ENCODE measurements at regions not wholly inside any gene's neighbourhood (a gene's known extent, or its start where the extent isn't known, plus 50 kb on each side); places are given as distances from the start of the nearest gene placed in this dataset.
"Not testable (repeated sequence)": the region's sequence is repeated elsewhere in the genome, so short reads cannot be mapped to it uniquely, and the experiment has no call there.

GRCh38 chr7:16933296-16934279 is 51.8 kb upstream of the AGR3 start:
- Mint-ChIP-seq H3K27me3 (ENCODE audit: low read depth) (no peaks in the 10 kb centered on the region), H3K9me3 (no peaks in the 10 kb centered on the region), H3K4me1 (ENCODE audit: low read depth) (peaks cover 39% of the 10 kb centered on the region), H3K4me3 (peak overlapping the region; percentile 39), H3K27ac (no peak overlapping the region), H3K36me3 (ENCODE audit: low read depth) (peaks cover 1% of the 10 kb centered on the region)

- no peak overlapping the region for H3K27ac Mint-ChIP-seq
- no peak overlapping the region for H3K4me3 Mint-ChIP-seq
- peaks cover 34% of the 10 kb centered on the region for H3K4me1 Mint-ChIP-seq (ENCODE audit: low read depth)
- peaks cover 1% of the 10 kb centered on the region for H3K36me3 Mint-ChIP-seq (ENCODE audit: low read depth)
- H3K27me3 Mint-ChIP-seq (ENCODE audit: low read depth): peaks cover 3% of the 10 kb centered on the region
- no peaks in the 10 kb centered on the region for H3K9me3 Mint-ChIP-seq
Measured at GRCh38 chr7:16934722-16935340, 53.0 kb upstream of the AGR3 start.

DNA sequence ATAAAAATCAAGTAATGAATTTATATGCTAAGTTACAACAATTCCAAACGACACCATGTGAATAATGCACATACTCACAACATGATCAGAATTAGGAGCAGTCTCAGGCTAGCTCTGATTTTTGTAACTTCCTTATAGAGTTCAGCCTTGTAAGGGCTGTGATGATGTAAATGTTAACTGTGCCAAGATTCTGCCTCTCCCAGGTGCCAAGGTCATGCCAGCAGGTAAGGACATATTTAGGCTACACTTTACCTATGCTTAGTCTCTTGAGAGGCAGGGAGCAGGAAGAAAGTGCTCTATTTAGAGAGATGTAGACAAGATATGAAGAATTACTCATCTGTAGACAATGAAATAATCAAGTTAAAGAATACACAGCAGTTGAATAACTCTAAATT is 53.6 kb upstream of the AGR3 start:
- peaks cover 31% of the 10 kb centered on the region for H3K4me1 Mint-ChIP-seq (ENCODE audit: low read depth)
- H3K27ac Mint-ChIP-seq: no peak overlapping the region
- peaks cover 1% of the 10 kb centered on the region for H3K36me3 Mint-ChIP-seq (ENCODE audit: low read depth)
- H3K27me3 Mint-ChIP-seq (ENCODE audit: low read depth): peaks cover 8% of the 10 kb centered on the region
- H3K4me3 Mint-ChIP-seq: no peak overlapping the region
- no peaks in the 10 kb centered on the region for H3K9me3 Mint-ChIP-seq

DNA sequence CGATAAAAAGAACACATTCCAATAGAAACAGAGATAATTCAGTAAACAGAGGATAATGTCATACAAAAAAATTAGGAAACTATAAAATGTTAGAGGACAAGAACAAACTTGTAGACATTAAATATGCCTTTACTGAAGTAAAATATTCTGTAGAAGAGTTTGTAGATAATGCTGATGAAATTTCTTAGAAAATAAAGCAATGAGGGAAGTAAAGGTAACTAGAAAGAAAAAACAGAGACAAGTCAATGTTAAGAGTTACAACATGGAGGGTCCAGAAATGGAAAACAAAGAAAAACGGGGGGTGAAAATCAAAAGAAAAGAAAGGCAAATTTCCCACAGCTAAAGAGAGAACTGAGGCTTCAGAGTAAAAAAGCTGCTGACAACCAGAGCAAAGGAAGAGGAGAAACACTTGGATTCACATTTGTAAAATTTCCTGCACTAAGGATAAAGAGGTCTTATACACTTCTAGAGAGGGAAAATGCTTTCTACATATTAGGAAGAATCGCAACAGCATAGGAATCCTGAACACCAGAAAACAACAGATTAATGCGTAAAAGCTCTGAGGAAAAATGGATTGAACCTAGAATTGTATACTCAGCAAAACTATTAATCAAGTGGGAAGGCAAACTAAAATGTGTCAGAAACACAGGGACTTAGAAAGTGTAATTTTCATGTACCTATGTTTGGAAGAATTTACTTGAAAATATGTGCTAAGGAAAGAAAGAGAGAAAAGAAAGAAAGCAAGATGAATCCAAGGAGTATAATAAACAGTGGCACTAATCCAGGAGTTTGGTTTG is 55.0 kb upstream of the AGR3 start:
- Mint-ChIP-seq H3K4me1 (ENCODE audit: low read depth) (peaks cover 20% of the 10 kb centered on the region), H3K27me3 (ENCODE audit: low read depth) (peaks cover 8% of the 10 kb centered on the region), H3K36me3 (ENCODE audit: low read depth) (peaks cover 1% of the 10 kb centered on the region), H3K27ac (no peak overlapping the region), H3K4me3 (no peak overlapping the region), H3K9me3 (no peaks in the 10 kb centered on the region)

GRCh38 chr7:16939161-16939560 is 57.4 kb upstream of the AGR3 start:
- Mint-ChIP-seq H3K4me3 (no peak overlapping the region), H3K4me1 (ENCODE audit: low read depth) (peaks cover 7% of the 10 kb centered on the region), H3K27me3 (ENCODE audit: low read depth) (peaks cover 8% of the 10 kb centered on the region), H3K36me3 (ENCODE audit: low read depth) (no peaks in the 10 kb centered on the region), H3K9me3 (no peaks in the 10 kb centered on the region), H3K27ac (no peak overlapping the region)

DNA sequence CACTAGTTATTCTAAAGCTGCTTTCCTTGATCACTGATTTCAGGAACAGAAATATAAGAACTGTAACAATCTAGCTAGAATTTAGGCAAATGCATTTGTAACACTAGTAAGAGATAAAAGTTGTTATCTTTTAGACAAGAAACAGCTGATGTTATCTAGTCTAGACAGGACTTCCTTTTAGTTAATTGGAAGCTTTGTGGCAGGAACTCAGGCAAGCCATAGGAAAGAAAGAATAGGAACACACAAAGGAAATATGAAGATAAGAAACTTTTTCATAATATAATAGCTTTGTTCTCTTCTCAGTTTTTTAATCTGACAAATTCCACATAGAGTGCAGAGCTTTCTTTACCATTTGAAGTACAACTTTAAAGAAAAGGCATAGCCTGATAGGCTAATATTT is 59.0 kb upstream of the AGR3 start:
- Mint-ChIP-seq H3K4me3 (no peak overlapping the region), H3K4me1 (ENCODE audit: low read depth) (peaks cover 2% of the 10 kb centered on the region), H3K27me3 (ENCODE audit: low read depth) (peaks cover 8% of the 10 kb centered on the region)

GRCh38 chr7:16942929-16943509 is 61.2 kb upstream of the AGR3 start:
- H3K27me3 Mint-ChIP-seq (ENCODE audit: low read depth): peaks cover 8% of the 10 kb centered on the region
- peaks cover 11% of the 10 kb centered on the region for H3K9me3 Mint-ChIP-seq
- H3K36me3 Mint-ChIP-seq (ENCODE audit: low read depth): no peaks in the 10 kb centered on the region
- no peak overlapping the region for H3K27ac Mint-ChIP-seq
- no peak overlapping the region for H3K4me3 Mint-ChIP-seq
- H3K4me1 Mint-ChIP-seq (ENCODE audit: low read depth): peaks cover 2% of the 10 kb centered on the region

More for the DNA sequence above, 59.0 kb upstream of the AGR3 start:
- Mint-ChIP-seq H3K9me3 (peaks cover 3% of the 10 kb centered on the region), H3K27ac (no peak overlapping the region), H3K36me3 (ENCODE audit: low read depth) (no peaks in the 10 kb centered on the region)

DNA sequence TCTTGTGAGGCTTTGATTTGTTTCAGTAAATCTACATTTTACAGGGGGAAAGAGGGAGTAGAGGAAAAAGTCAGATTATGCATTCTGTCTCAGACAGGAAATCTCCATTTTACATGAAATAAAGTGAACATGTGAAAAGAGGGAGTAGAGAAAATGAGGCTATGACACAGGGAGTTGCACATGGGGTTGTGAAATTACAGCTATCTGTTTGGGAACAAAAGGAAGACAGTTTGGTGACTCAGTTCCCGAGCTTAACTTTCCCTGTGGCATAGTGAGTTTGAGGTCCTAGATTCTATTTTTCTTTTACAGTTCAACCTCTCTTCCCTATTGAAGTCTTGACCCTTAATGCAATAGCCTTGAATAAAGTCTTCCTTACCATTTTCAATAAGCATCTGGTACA is 63.2 kb upstream of the AGR3 start:
- Mint-ChIP-seq H3K36me3 (ENCODE audit: low read depth) (no peaks in the 10 kb centered on the region), H3K4me3 (no peak overlapping the region), H3K27me3 (ENCODE audit: low read depth) (peaks cover 4% of the 10 kb centered on the region), H3K9me3 (peaks cover 22% of the 10 kb centered on the region), H3K4me1 (ENCODE audit: low read depth) (no peaks in the 10 kb centered on the region), H3K27ac (no peak overlapping the region)

GRCh38 chr7:16945372-16945771 is 63.6 kb upstream of the AGR3 start:
- Mint-ChIP-seq H3K36me3 (ENCODE audit: low read depth) (no peaks in the 10 kb centered on the region), H3K27me3 (ENCODE audit: low read depth) (no peaks in the 10 kb centered on the region), H3K4me1 (ENCODE audit: low read depth) (no peaks in the 10 kb centered on the region), H3K27ac (no peak overlapping the region), H3K4me3 (no peak overlapping the region), H3K9me3 (peaks cover 22% of the 10 kb centered on the region)

DNA sequence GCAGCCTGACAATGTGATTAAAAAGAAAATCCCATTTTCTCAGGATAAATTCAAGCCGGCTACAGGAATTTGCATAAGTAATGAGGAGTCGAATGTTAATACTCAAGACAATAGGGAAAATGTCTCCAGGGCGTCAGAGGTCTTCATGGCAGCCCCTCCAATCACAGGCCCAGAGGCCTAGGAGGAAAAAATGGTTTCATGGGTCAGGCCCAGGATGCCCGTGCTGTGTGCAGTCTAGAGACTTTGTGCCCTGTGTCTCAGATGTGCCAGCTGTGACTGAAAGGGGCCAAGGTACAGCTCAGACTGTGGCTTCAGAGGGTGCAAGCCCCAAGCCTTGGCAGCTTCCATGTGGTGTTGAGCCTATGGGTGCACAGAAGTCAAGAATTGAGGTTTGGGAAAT is 66.3 kb upstream of the AGR3 start:
- H3K4me1 Mint-ChIP-seq (ENCODE audit: low read depth); H3K27ac Mint-ChIP-seq; H3K27me3 Mint-ChIP-seq (ENCODE audit: low read depth); H3K4me3 Mint-ChIP-seq; H3K36me3 Mint-ChIP-seq (ENCODE audit: low read depth): not testable (repeated sequence)
- peaks cover 22% of the 10 kb centered on the region for H3K9me3 Mint-ChIP-seq

- Mint-ChIP-seq H3K27me3 (ENCODE audit: low read depth) (no peaks in the 10 kb centered on the region), H3K4me3 (no peak overlapping the region), H3K27ac (no peak overlapping the region), H3K9me3 (peaks cover 19% of the 10 kb centered on the region), H3K4me1 (ENCODE audit: low read depth) (no peaks in the 10 kb centered on the region), H3K36me3 (ENCODE audit: low read depth) (no peaks in the 10 kb centered on the region)
Measured at GRCh38 chr7:16951483-16952080, 69.8 kb upstream of the AGR3 start.

GRCh38 chr7:16954321-16954720 is 72.5 kb upstream of the AGR3 start:
- no peak overlapping the region for H3K27ac Mint-ChIP-seq

DNA sequence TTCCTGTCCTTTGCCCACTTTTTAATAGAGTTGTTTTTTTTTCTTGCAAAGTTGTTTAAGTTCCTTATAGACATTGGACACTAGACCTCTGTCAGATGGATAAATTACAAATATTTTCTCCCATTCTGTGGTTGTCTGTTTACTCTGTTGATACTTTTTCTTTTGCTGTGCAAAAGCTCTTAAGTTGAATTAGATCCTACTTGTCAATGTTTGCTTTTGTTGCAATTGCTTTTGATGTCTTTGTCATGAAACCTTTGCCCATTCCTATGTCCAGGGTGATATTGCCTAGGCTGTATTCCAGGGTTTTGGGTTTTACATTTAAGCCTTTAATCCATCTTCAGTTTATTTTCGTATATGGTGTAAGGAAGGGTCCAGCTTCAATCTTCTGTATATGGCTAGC is 76.9 kb upstream of the AGR3 start:
- Mint-ChIP-seq H3K27ac (no peak overlapping the region), H3K27me3 (ENCODE audit: low read depth) (no peaks in the 10 kb centered on the region), H3K36me3 (ENCODE audit: low read depth) (no peaks in the 10 kb centered on the region), H3K9me3 (no peaks in the 10 kb centered on the region), H3K4me1 (ENCODE audit: low read depth) (no peaks in the 10 kb centered on the region), H3K4me3 (no peak overlapping the region)

More at GRCh38 chr7:16954321-16954720, 72.5 kb upstream of the AGR3 start:
- Mint-ChIP-seq H3K36me3 (ENCODE audit: low read depth) (no peaks in the 10 kb centered on the region), H3K4me1 (ENCODE audit: low read depth) (no peaks in the 10 kb centered on the region), H3K9me3 (peaks cover 2% of the 10 kb centered on the region), H3K27me3 (ENCODE audit: low read depth) (no peaks in the 10 kb centered on the region), H3K4me3 (no peak overlapping the region)

Data from T-helper 1 cell treated with Interleukin-12 subunit alpha and Interleukin-12 subunit beta and Interleukin-4 antibody, amounts not matched to agents 30 μg/mL and 1 μg/mL, for 36 hours (primary cell).